Dedifferentiated amniotic fluid mesenchymal stem cell (primary cell): ENCODE measurements at regions not wholly inside any gene's neighbourhood (a gene's known extent, or its start where the extent isn't known, plus 50 kb on each side); places are given as distances from the start of the nearest gene placed in this dataset.

Experiments
- DNase-seq: peaks from one replicate; pipeline ENCODE4 v3.0.0-alpha.2; 2016; ENCODE audit errors: extremely low spot score

DNA sequence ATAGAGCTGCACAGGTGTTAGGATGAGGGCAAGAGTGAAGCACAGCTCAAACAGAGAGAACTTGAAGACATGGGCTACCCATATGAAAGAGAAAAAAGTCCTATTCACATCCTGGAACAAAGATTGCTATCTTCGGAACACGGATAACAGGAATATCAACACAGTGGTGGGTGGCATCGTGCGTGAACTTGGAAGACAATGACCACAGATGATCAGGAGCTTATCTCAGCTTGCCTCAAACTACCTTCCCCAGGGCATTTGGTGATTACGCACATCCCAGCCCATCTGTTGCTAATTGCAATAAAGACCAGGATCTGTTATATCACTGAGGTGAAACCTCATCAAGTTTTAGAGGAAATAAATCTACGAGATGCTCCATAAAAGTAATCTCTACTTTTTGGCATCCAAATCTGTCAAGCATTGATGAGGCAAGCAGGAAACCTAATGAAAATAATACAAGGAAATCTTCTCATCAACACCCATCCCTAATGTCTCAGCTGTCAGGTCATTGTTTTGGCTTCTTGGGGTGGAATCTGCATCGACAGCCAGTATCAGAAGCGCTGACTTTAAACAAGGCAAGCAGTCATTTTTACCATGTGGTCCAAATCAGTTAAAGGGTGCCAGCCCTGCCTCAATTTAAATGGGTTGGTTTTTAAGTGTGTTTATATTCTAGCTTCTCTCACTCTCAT lies 188.2 kb downstream of the SPCS3 start:
- DNase-seq = no peak

DNA sequence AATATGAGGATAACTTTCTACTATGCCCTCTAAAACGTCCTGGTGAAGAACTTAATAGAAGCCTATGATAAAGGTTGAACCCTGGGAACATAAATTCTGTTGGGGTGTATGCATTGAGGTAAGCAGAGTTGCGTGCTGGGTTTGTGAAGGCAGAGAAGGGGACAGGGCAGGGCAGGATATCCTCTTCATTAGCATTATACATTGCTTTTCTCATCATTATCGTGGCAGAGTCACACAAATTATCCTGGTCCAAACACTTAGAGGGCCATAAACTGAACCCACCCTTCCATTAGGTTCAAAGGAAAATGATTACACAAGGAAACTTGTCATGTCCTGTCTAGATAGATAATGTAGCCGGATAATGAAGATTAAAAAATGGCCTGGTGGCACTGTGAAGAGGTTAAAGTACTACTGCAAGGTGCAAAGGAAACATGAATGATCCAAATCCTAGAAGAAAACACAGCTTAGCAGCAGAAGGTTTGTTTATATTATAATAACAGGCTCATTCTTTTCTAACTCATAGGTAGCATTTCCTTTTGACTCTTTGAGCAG lies 189.1 kb downstream of the SPCS3 start:
- no peak for DNase-seq

DNA sequence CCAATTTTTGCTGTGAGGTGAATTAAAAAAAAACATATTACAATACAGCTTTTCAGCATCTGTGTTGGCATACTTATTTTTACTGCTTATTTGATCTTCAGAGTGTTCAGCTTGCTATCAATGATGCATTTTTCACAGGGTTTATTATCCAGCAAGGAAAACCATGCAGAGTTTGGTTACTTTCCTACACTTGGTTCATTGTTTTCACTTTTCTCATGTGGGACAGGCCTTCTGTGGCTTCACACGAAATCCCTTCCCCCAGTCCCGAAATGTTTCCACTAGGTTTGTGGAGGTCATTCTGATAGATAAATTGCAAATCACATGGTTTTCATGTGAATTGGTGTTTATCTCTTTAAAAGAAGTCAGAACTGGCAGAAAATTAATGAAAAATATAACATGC lies 205.8 kb downstream of the SPCS3 start:
- no peak for DNase-seq

DNA sequence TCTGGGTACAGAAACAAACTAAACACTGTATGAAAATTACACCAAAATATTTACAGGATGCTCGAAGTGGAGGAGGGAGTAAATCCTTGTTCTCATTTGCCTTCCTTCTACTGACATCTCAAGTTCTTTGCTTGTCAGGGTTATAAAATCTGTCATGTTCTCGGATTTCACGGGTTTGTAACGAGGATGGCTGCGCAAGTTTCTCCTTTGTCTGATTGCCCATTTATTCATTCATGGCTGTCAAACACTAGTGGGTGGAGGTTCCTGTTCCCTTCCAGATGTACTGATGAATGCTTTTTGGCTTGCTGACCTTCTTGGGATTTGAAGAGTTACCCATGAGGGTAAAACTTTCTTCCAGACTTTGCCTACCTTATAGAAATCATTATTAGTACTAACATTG lies 206.9 kb downstream of the SPCS3 start:
- DNase-seq = no peak

DNA sequence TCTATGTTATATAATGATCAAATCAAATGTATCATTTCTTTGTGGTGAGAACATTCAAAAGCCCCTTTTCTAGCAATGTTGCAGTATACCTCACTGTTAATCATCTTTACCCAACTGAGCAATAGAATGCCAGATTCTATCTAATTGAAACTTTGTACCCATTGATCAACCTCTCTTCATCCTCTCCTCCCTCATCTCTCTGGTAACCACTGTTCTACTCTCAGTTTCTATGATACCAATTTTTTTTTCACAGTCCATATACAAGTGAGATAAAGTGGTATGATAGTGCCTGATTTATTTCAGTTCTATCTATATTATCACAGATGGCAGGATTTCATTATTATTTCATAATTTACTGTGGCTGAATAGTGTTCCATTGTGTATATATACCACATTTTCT lies 209.8 kb downstream of the SPCS3 start:
- no peak for DNase-seq

DNA sequence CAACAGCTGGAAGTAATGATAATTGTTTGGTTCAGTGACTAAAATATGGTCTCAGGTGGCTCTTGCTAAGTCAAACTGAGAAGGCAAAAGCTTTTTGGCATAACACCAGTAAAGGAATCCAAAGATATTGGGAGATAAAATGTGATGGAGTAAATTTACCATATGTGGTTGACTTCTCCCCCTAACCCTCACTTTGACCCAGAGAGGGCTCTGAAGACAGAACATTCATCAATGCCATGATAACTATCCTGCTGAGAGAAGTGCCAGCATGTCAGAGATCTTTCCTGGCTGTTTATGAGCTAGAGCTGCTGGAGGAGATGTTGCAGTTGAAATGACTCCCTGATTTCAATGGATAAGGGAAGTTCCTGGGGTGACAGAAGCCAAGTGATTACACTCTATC lies 213.4 kb downstream of the SPCS3 start:
- DNase-seq = no peak

DNA sequence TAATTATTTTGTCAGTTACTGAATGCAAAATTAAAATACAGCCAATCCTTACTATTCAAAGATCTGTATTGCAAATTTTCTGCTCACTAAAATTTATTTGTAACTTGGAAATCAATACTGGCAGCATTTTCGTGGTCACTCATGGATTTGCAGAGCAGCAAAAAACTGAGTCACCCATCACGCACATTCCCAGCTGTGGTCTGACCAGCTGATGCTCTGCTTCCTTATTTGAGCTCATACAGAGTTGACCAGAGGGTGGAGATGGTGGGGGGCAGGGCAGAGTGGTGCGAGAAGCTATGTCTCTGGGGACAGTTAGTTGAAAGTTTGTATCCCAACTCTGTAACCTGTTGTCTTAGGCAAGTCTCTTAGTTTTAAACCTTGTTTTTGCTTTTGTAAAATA lies 214.8 kb downstream of the SPCS3 start:
- peak; percentile 69 for DNase-seq

DNA sequence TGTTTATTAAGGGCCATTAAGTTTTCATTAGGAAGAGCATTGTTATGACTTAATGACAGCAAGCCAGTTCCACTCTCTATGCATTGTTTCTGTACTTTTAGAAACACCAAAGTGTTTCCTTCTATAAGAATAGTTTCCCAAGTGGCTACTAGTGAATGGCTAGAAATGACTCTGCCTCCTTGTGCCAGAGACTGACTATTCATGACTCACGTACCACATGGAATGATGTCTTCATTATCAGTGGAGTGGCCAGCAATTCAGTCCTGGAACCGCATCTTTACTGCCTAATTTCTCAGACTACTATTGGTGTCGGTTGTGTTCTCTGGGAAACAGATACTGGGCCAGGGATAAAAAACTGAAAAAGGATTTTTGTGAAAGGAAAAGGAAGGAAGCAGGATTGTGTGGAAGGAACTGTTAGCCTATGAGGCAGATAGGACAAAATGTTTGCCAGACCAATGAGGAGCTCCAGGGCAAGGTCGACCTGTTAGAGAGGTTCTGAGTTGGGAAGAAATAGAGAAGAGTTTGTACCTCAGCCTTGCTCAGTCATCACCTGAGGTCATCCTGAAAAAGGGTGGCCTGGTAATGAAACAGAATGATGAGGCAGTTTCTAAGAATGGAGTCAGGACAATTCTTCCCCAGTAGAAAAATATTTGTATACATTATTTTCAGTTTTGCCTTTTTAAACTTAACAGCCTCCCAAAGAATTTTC lies 218.6 kb downstream of the SPCS3 start:
- DNase-seq = peak; percentile 56

DNA sequence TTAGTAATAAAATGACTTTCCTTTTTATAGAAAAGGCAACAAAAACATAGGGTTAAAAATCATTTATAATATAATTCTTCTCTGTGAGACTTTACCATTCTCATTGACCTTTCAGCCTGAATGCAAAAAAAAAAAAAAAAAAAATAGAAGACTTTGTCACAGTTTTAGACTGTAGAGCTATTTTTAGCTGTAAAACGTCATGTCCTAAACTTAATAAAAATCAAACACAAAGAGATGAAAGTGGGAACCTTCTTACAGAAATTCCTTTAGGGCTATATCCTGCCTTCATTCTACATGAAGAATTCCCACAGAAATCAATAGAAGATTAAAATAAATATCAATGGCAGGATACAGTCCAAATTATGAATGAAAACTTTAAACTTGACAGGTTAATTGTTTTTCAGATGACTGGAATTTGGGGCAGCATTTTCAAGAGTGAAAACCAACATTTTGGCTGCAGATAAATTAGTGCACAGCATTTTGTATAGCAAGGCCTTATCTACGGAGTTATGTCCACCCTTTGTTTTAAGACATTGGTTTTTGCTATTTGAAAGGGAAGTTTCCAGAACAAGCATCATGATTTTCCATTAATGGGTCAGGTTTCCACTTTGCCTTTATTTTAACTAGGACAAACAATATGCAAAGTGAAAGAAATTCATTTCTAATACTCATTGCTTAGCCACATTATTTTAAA lies 219.5 kb downstream of the SPCS3 start:
- no peak for DNase-seq

DNA sequence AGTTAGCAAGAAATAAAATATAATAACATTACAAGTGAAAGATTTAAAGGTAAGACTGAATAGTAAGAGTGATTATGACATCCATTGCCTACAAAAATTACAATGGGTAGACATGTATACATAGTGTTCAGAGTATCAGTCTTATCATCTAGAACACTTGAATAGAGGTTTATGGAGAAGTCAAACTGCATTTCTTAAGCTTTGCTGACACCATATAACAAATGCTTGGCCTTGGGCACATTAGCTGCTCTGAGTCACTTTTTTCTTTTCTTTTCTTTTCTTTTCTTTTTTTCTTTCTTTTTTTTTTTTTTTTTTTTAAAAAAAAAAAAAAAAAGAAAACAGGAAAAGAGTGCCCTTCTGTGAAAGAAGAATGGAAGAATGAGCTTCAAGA lies 220.0 kb downstream of the SPCS3 start:
- DNase-seq = no peak

DNA sequence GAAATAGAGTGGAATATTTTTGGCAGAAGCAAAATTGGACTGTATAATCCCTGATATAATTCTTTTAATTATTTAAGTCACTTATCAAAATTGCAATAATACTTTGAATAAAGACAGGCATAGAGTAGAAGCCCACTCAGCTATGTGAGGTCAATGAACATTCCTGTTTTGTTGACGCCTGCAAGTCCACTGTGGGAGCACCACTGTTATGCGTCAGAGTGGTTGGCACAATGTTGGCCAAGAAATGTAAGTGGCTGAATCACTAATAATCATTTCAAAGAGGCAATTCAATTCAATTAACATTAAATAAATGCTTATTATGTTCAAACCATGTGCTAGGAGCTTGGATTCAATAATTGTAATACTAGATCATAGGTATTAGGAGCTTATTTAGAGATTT lies 221.0 kb downstream of the SPCS3 start:
- no peak for DNase-seq

DNA sequence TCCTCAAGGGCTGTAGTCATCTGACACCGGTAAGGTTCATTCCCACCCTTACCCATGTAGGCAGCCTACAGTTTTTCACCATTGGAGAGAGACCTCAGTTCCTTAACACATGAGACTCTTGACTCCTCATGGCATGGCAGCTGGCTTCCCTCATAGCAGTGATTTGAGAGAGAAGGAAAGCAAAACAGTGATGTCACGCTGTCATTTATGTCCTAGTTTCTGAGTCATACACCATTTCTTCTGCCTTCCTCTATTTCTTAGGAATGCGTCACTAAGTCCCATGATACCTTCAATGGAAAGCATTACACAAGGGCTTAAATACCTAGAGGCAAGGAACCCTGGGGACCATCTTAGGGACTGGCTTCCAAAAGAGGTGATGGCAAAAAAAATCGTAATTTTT lies 226.1 kb downstream of the SPCS3 start:
- DNase-seq = no peak

DNA sequence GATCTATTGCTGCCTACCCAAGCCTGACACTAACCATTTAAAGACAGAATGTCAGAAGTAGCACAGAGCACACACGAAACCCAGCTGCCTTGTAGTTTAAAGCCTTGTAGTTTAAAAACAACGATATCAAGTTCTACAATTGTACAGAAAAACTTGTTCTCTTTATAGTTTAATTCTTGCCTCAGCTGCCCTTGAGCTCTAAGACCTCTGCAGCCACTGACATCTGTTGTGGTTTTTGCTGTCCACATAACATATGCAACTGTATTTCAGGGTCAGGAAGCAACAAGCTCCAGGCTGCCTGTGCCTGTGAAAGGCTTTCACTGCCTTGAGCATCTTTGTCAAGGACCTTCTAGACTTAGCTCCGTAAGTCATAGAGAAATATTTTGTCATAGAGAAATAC lies 227.2 kb downstream of the SPCS3 start:
- DNase-seq = peak; percentile 48

DNA sequence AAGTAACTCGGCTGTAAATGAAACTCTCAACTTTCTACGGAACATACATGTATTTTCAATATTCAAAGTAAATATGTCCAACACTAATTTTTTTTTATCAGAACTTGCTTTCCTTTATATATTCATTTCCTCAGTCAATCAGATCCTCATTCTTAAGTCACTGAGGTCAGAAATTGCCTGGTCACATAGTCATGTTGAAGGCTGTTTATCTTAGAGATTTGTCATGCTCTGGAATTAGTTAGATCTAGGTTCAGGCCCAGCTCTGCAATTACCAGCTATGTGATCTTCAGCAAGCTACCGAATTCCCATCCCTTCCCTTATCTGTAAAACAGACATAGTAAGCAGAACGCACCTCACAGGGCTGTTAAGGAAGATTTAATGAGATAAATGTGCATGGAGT lies 228.8 kb downstream of the SPCS3 start:
- DNase-seq = peak; percentile 52

DNA sequence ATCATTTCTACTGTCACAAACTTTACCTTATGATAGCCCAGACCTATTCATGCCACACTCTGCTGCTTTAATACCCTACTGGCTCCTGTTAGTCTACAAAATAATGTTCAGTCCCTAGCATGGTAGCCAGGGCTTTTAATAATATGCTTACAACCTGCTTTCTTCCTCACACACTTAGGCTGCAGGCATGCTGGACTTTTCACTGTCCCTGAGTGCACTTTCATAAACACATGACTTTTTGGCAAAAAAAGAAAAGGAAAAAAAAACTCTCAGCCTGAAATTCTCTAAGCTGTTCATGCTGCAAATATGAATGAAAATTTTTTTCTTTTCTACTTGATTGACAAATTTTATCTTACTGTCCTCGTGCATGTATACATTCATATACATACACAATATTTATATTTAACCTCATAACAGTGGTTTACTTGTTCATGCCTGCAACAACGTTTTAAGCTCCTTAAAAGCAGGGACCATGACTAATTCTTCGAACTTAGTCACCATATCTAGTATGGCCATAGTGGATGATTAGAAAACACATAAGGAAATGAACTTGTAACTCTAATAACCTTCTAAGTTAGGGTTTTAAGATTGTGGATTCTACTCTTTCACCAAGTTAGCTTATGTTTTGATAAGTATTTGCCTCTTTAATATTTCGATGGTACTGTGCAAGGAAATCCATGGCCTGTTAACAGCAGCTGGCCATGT lies 229.5 kb downstream of the SPCS3 start:
- no peak for DNase-seq

DNA sequence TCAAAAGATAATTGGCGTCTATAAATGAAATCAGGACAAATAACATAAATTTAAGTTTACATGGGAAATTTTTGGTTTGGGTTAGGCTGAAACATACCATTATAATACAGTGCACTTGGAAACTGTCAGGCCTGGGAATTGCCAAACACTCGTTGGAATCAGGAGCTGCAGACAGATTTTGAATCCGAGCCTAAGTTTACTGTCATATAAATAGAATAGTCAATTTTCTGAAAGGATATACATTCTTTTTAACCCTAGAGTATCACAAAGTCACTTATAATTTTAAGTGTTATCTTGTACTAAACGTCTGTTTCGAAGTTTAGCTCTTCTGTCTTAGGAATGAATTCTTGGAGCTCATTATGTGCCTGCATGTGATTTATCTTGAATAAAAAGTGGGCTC lies 234.1 kb downstream of the VEGFC start:
- no peak for DNase-seq

DNA sequence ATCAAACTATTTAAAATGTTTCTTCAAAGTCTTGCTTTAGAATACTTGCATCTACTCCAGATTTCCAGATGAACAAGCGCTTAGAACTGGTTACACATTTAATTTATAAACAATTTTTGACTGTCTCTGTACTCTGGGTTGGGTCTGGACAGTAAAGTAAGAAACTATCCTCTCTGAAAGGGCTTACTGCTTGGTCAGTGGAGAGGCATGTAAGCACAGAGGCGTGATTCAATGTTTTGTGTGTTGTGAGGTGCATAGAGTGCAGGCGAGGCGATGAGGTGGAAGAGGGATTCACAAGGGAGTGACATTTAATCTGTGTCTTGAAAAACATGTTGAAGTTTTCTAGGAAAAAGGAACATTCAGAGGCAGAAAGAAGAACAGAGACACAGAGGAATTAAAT lies 231.4 kb downstream of the VEGFC start:
- no peak for DNase-seq

DNA sequence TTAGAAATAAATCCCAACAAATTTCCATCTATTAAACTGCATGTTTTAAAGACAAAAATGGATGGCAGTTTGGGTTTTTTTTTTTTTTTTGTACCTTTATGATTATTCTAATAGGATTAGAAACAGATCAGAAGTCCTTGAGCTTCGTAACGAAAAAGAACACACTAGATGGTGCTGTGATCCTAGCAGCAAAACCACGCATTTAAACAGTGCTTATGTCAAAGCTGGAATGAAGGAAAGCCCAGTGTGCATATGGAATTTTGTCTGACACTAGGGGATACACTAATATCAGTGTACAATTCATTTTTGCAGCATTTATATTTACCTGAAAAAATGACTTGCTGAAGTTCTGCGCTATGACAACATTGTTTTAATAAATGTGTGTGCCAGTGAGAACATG lies 229.1 kb downstream of the VEGFC start:
- DNase-seq = no peak

DNA sequence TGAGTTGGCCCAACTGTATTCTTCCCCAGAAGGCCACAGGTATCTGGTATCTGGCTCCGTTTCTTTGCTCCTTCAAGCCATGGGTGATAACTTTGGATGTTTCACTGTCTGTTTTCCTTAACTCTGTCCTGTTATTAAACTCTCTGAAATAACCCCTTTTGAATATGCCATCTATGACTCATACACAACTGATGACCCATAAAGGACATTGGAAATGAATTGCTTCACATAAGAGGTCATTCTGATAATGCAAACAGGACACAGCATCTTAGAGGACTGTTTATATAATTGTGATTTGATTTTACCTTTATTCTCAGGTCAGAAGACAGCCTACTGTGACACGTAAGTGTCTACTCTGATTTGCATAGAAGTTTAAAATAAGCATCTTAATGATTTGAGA lies 227.7 kb downstream of the VEGFC start:
- no peak for DNase-seq

DNA sequence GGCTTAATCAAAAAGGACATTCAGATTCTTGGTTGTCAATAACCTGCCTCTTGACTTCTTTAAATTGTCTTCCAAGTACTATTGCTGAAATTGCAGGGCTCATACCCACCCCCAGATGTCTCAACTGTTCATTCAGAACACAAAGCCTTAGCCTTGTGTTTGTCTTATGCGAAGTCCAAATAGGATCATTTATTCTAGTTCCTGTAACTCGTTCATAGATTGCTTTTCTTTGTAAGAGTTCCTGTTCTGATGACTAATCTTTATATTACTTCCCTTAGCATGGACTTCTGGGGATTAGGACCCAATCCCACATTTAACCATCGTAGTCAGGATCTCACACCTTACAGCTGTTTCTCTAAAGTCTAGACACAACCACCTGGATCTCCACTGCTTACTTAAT lies 226.0 kb downstream of the VEGFC start:
- no peak for DNase-seq

DNA sequence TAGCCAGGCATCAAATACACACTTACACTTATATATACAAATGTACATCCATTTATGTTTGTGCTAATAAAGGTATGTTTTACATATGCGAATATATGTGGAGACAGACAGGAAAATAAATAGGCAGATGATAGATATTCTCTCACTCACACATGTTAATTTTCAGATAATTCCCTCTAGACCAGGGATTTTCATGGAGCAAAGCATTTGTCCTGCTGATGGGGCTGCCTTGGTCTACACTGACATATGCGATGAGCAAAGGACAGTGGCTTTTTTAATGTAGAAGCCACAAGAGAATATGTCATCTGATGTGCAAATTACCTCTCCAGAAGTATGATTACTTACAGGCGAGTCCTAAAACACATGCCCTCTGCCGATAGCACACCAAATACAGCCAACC lies 224.5 kb downstream of the VEGFC start:
- DNase-seq = no peak

DNA sequence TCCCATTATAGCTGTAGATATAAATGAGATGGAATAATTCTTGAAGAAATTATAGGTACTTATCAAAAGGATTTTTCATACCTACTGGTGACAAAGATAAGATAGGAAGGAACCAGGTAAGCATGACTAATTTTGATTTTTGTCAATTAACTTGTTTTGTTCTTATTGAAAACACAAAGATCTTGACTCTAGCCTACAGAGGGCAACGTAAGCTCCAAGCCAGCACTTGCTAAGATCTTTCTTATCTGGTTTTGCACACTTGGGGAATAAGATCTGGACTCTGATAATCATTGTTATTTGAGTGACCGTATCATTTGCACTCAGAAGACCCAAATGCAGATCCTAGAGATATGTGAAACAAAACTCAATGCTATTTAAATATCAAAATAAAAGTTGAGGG lies 223.4 kb downstream of the VEGFC start:
- no peak for DNase-seq
